Left lung (tissue), 4 donors: ENCODE measurements at regions not wholly inside any gene's neighbourhood (a gene's known extent, or its start where the extent isn't known, plus 50 kb on each side); places are given as distances from the start of the nearest gene placed in this dataset.

Experiments
- ATAC-seq: fragments of 200-7000 bp; cut with Tn5 transposase; one replicate; pipeline ENCODE4 v1.9.1; 2020; ENCODE audit warnings: moderate library complexity
- DNase-seq, 4 donors: peaks; one replicate each; pipeline ENCODE4 v3.0.0-alpha.2; 2013 to 2020
- H3K27ac ChIP-seq, 2 donors: fragments of 200-600 bp; sonication (generic) in 1 of 2; one replicate each; pipeline versions ENCODE4 v1.5.0 to v1.8.0; 2020 to 2021
- H3K27me3 ChIP-seq, 2 donors: fragments of 200-600 bp; sonication (generic) in 1 of 2; one replicate each; pipeline versions ENCODE4 v1.5.0 to v1.8.0; 2020 to 2021
- H3K36me3 ChIP-seq, 2 donors: fragments of 200-600 bp; sonication (generic) in 1 of 2; one replicate each; pipeline versions ENCODE4 v1.5.0 to v1.8.0; 2020 to 2021
- H3K4me1 ChIP-seq, 2 donors: fragments of 200-600 bp; one replicate each; pipeline ENCODE4 v1.8.0; 2021
- H3K4me3 ChIP-seq, 2 donors: fragments of 200-600 bp; sonication (generic) in 1 of 2; one replicate each; pipeline versions ENCODE4 v1.5.0 to v1.8.0; 2020 to 2021; ENCODE audit warnings: mild to moderate bottlenecking in 1 of 2
- H3K9me3 ChIP-seq, 2 donors: fragments of 200-600 bp; sonication (generic) in 1 of 2; one replicate each; pipeline versions ENCODE4 v1.5.0 to v1.8.0; 2020 to 2021
- CTCF ChIP-seq, 2 donors: fragments of 200-600 bp; sonication (generic) in 1 of 2; IDR thresholded peaks; one replicate each; pipeline versions ENCODE4 v1.5.0 to v1.8.0; 2021; ENCODE audit warnings: antibody characterized with exemption in 2 of 2
- intact Hi-C, 2 donors: fragments of 100-400 bp; cut with DNase I; formaldehyde crosslinking; loops; one replicate each; pipeline versions ENCODE4 v1.11.2 to v1.14.2; 2022
- donor health status: DM: no; HTN: yes; CAD: no.
- donor health status: DM: no; HTN: no; CAD: no.

DNA sequence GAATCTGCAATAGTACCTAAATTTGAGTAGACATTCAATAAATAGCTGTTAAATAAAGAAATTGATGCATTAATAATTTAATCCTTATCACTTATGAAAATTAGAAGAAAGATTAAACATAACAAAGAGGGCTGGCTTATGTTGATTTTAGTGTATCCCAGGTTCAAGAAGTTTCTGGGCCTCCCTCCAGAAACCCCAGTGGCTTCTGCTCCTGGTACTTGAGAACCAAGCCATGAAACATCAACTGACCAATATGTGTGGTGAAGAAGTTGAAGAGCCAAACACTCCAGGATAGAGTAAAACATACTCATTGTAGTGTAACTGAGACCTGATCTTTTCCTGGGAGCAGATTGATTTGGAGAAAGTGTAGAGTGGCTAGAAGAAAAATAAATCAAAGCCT, 1465.7 kb upstream of the PIK3C3 start:
- Histone ChIP-seq H3K4me3 (no peak overlapping the region), H3K27me3 (no peaks in the 10 kb centered on the region), H3K4me1 (no peaks in the 10 kb centered on the region), H3K27ac (no peak overlapping the region), H3K9me3 (no peaks in the 10 kb centered on the region), H3K36me3 (no peaks in the 10 kb centered on the region)
- intact Hi-C loops, result no loop called here
- ATAC-seq (no peak), DNase-seq (no peak)
- TF ChIP-seq CTCF (IDR thresholded peaks at IDR 0.05), result no peak

GRCh38 chr18:40485318-40485717, 1469.7 kb upstream of the PIK3C3 start:
- no peak overlapping the region for H3K4me3 ChIP-seq
- no peaks in the 10 kb centered on the region for H3K36me3 ChIP-seq
- no peaks in the 10 kb centered on the region for H3K9me3 ChIP-seq
- H3K27me3 ChIP-seq, result no peaks in the 10 kb centered on the region
- H3K27ac ChIP-seq, result no peak overlapping the region
- DNase-seq (no peak), ATAC-seq (no peak)
- no peaks in the 10 kb centered on the region for H3K4me1 ChIP-seq
- intact Hi-C loops, result no loop called here
- TF ChIP-seq CTCF (IDR thresholded peaks at IDR 0.05), result no peak

- intact Hi-C loops, result no loop called here
Observed at GRCh38 chr18:40473221-40474029, 1481.6 kb upstream of the PIK3C3 start.

DNA sequence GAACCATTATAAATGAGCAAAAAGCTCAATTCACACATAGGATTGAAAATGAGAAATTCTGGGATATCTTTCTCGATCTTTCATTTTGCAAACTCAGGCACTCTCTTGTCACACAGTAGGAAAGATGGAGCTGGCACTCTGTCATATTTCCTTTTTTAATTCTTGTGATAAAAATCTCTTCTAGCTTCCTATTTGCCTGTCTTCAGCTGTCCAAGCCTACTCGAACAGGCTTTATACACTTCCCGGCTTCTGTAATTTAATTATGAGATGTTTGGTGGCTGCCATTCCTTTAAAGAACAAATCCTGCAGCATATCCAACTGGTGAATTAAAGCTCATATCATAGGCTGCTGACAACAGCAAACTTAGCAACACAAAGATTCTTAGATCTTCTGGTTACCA, 1484.3 kb upstream of the PIK3C3 start:
- Histone ChIP-seq H3K9me3 (no peaks in the 10 kb centered on the region), H3K27me3 (no peaks in the 10 kb centered on the region), H3K36me3 (no peaks in the 10 kb centered on the region), H3K4me1 (no peaks in the 10 kb centered on the region), H3K27ac (no peak overlapping the region), H3K4me3 (no peak overlapping the region)
- no peak for TF ChIP-seq CTCF (IDR thresholded peaks at IDR 0.05)
- intact Hi-C loops, result no loop called here
- no peak for ATAC-seq
- DNase-seq, result no peak

More at GRCh38 chr18:40473221-40474029, 1481.6 kb upstream of the PIK3C3 start:
- Histone ChIP-seq H3K27me3 (no peaks in the 10 kb centered on the region), H3K9me3 (no peaks in the 10 kb centered on the region), H3K36me3 (no peaks in the 10 kb centered on the region), H3K4me1 (no peaks in the 10 kb centered on the region), H3K4me3 (no peak overlapping the region), H3K27ac (no peak overlapping the region)
- TF ChIP-seq CTCF (IDR thresholded peaks at IDR 0.05), result no peak
- ATAC-seq (no peak), DNase-seq (no peak)

DNA sequence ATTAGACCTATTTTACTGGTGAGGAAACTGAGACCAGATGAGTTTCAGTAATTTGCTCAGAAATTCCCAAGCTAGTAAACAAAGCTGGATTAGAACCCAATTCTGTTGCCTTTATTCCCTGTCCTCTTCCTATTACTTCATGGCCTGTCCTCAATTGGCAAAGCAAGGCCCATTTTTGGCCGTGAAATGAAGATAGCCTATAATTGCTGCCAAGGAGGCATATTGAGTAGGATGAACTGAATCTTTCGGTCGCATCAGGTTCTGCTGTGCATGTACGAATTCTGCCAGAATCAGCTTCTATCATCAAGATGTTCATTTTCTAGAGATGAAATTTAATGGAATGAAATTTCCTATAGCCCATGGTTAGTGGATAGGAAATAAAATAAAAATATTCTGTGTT, 1485.2 kb upstream of the PIK3C3 start:
- TF ChIP-seq CTCF (IDR thresholded peaks at IDR 0.05), result no peak
- H3K36me3 ChIP-seq, result no peaks in the 10 kb centered on the region
- H3K27ac ChIP-seq, result no peak overlapping the region
- H3K4me1 ChIP-seq, result no peaks in the 10 kb centered on the region
- no peak overlapping the region for H3K4me3 ChIP-seq
- H3K27me3 ChIP-seq, result no peaks in the 10 kb centered on the region
- no peaks in the 10 kb centered on the region for H3K9me3 ChIP-seq
- DNase-seq (no peak), ATAC-seq (no peak)
- intact Hi-C loops, result no loop called here
